Fibroblast of villous mesenchyme (primary cell): ENCODE measurements at regions not wholly inside any gene's neighbourhood (a gene's known extent, or its start where the extent isn't known, plus 50 kb on each side); places are given as distances from the start of the nearest gene placed in this dataset.

Experiments used
- DNase-seq: peaks from one replicate; pipeline ENCODE4 v3.0.0-alpha.2; 2010; ENCODE audit warnings: low read depth
- H3K4me3 ChIP-seq: 2 replicates; pipeline ENCODE4 v1.5.1; 2011; ENCODE audit warnings: low read depth, mild to moderate bottlenecking, low read length
- CTCF ChIP-seq: IDR thresholded peaks from 2 replicates; pipeline ENCODE4 v1.5.1; 2012; ENCODE audit warnings: low read depth, mild to moderate bottlenecking, low read length; ENCODE audit not compliant: insufficient read depth

DNA sequence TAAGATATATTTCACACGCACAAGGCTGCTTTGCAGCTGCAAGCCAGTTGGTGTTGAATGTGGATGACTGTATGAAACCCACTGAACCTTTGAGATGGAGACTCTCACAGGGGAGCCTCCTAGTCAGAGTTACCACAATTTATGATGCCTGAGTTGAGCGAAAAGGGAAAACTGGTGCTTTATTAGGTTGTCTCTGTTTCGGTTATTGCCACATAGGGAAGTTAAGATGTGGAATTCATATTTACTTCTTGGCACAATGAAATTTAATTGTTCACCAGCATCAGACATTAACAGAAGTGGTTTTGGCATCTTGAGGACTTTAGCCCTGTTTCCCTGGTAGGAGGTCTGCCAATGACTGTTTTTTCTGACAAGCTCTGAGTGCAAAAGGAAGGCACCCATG lies 358.2 kb downstream of the SQOR start:
- no peak for TF ChIP-seq CTCF

GRCh38 chr15:45993508-45993907 lies 358.7 kb downstream of the SQOR start:
- H3K4me3 ChIP-seq = no peak overlapping the region
- no peak for DNase-seq
- no peak for TF ChIP-seq CTCF

More for the DNA sequence above, 358.2 kb downstream of the SQOR start:
- no peak overlapping the region for H3K4me3 ChIP-seq
- no peak for DNase-seq

DNA sequence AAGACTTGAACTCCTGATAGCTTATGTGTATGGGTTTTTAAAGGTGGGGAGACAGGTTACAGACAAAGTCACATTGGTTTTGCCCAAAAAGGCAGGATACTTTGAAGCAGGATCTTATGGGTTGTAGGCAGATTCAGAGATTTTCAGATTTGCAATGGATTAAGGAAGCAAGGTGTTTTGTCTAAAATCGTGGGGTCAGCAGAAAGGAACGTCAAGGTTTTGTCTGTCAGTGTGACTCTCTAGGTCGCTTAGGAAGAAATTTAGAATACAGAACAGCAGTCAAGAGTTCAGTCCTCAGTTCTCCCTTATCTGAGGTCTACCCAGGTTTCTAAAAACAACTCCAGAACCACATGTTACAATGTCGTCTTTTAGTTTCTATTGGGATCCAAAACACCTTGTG lies 361.0 kb downstream of the SQOR start:
- no peak overlapping the region for H3K4me3 ChIP-seq
- no peak for DNase-seq
- TF ChIP-seq CTCF = no peak

GRCh38 chr15:46014532-46014931 lies 379.7 kb downstream of the SQOR start:
- DNase-seq = no peak
- H3K4me3 ChIP-seq = no peak overlapping the region
- no peak for TF ChIP-seq CTCF

DNA sequence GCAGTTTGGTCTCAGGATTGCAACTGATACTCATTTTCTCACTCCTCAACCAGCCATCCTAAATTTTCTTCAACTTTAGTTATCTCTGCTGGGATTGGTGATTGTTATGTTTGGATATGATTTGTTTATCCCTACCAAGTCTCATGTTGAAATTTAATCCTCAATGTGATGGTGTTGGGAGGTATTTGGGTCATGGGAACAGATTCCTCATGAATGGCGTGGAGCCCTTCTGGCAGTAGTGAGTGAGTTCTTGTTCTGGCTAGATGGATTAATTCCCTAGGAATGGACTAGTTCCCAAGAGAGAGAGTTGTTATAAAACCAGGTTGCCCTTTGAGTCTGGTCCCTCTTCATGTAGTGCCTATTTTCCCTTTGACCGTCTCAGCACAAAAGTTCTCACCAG lies 399.9 kb downstream of the SQOR start:
- no peak for TF ChIP-seq CTCF
- DNase-seq = no peak
- no peak overlapping the region for H3K4me3 ChIP-seq

DNA sequence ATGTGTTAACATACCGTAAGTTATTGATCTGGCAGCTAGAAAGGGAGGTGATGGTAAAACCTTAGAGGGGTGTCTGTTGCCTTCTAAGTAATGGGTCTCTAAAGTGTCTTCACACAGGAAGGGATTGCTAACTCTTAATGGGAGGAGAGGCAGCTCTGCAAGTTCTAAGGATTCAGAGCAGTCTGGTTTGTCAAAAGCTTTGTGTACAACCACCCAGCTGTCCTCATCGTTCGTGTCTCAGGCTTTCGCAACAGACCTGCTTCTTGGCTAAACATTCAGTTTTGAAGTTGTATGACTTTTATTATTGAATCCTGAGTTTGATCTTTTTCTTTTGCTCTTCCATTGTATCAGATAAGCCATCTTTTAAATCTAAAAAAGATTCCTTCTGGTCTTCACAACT lies 404.9 kb downstream of the SQOR start:
- TF ChIP-seq CTCF = no peak
- DNase-seq = no peak
- H3K4me3 ChIP-seq = no peak overlapping the region

GRCh38 chr15:46041905-46042304 lies 407.1 kb downstream of the SQOR start:
- no peak for TF ChIP-seq CTCF
- no peak overlapping the region for H3K4me3 ChIP-seq
- no peak for DNase-seq
